ENCODE measurements at regions not wholly inside any gene's neighbourhood (a gene's known extent, or its start where the extent isn't known, plus 50 kb on each side); places are given as distances from the start of the nearest gene placed in this dataset.
"Not testable (repeated sequence)": the region's sequence is repeated elsewhere in the genome, so short reads cannot be mapped to it uniquely, and the experiment has no call there.

DNA sequence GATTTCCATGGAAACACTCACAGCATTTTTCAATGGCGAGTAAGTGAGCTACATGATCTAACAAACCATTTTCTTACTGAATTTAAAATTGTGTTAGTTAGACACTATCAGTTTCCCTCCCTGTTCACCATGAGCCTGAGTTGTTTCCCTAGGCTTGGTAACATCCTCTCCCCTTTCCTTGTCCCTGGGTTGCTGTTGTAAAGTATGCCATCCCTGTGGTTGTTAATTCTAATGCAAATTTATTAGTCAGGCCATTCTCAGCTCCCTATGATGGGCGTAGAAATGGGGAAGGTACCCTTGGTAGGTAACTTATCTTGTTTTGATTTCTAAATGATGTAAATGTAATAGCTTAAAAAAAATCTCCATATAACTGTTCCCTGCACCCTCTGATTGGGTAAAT, 143.0 kb downstream of the SPATA31A6 start:
- TF ChIP-seq, protein P1, sequence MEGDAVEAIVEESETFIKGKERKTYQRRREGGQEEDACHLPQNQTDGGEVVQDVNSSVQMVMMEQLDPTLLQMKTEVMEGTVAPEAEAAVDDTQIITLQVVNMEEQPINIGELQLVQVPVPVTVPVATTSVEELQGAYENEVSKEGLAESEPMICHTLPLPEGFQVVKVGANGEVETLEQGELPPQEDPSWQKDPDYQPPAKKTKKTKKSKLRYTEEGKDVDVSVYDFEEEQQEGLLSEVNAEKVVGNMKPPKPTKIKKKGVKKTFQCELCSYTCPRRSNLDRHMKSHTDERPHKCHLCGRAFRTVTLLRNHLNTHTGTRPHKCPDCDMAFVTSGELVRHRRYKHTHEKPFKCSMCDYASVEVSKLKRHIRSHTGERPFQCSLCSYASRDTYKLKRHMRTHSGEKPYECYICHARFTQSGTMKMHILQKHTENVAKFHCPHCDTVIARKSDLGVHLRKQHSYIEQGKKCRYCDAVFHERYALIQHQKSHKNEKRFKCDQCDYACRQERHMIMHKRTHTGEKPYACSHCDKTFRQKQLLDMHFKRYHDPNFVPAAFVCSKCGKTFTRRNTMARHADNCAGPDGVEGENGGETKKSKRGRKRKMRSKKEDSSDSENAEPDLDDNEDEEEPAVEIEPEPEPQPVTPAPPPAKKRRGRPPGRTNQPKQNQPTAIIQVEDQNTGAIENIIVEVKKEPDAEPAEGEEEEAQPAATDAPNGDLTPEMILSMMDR (conservative IDR thresholded peaks at IDR 0.05; ENCODE audit: low read depth in 2 of 2) = not testable (repeated sequence)
- not testable (repeated sequence) for TF ChIP-seq JUNB (IDR thresholded peaks at IDR 0.05; ENCODE audit: unreplicated experiment); EZH2phosphoT487 (IDR thresholded peaks at IDR 0.05; ENCODE audit: unreplicated experiment); CREB1 (CRISPR knock-in tag; IDR thresholded peaks at IDR 0.05; ENCODE audit: low read depth); EZH2 (IDR thresholded peaks at IDR 0.05; ENCODE audit: low read depth, unreplicated experiment); POLR2AphosphoS5 (IDR thresholded peaks at IDR 0.05; ENCODE audit: low read depth)
- TF ChIP-seq, protein P2, sequence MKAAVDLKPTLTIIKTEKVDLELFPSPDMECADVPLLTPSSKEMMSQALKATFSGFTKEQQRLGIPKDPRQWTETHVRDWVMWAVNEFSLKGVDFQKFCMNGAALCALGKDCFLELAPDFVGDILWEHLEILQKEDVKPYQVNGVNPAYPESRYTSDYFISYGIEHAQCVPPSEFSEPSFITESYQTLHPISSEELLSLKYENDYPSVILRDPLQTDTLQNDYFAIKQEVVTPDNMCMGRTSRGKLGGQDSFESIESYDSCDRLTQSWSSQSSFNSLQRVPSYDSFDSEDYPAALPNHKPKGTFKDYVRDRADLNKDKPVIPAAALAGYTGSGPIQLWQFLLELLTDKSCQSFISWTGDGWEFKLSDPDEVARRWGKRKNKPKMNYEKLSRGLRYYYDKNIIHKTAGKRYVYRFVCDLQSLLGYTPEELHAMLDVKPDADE (IDR thresholded peaks at IDR 0.05) = not testable (repeated sequence)

All from GM23338 (cell line).